ENCODE measurements at regions not wholly inside any gene's neighbourhood (a gene's known extent, or its start where the extent isn't known, plus 50 kb on each side); places are given as distances from the start of the nearest gene placed in this dataset.
"Not testable (repeated sequence)": the region's sequence is repeated elsewhere in the genome, so short reads cannot be mapped to it uniquely, and the experiment has no call there.

GRCh38 chr17:33551911-33552310, 258.8 kb upstream of the ASIC2 start:
- in situ Hi-C loops (cut with MboI; ENCODE audit: low sequenced_read_pairs): no loop called here

GRCh38 chr17:33560165-33560564, 267.1 kb upstream of the ASIC2 start:
- in situ Hi-C loops (cut with MboI; ENCODE audit: low sequenced_read_pairs): loop anchor here (10.0 kb wide), 1 partner anchor 65 kb away; no protein-coding TSS in a partner anchor

GRCh38 chr17:33560871-33561270, 267.8 kb upstream of the ASIC2 start:
- in situ Hi-C loops (cut with MboI; ENCODE audit: low sequenced_read_pairs): loop anchor here (10.0 kb wide), 1 partner anchor 64 kb away; no protein-coding TSS in a partner anchor

- in situ Hi-C loops (cut with MboI; ENCODE audit: low sequenced_read_pairs): loop anchor here (10.0 kb wide), 1 partner anchor 63 kb away; no protein-coding TSS in a partner anchor
Observed at GRCh38 chr17:33561569-33562334, 268.7 kb upstream of the ASIC2 start.

GRCh38 chr17:33562792-33563191, 269.7 kb upstream of the ASIC2 start:
- in situ Hi-C loops (cut with MboI; ENCODE audit: low sequenced_read_pairs): loop anchor here (10.0 kb wide), 1 partner anchor 62 kb away; no protein-coding TSS in a partner anchor

- in situ Hi-C loops (cut with MboI; ENCODE audit: low sequenced_read_pairs): loop anchor here (10.0 kb wide), 1 partner anchor 61 kb away; no protein-coding TSS in a partner anchor
Observed at GRCh38 chr17:33564146-33564545, 271.1 kb upstream of the ASIC2 start.

GRCh38 chr17:33567223-33567622, 274.1 kb upstream of the ASIC2 start:
- in situ Hi-C loops (cut with MboI; ENCODE audit: low sequenced_read_pairs): loop anchor here (10.0 kb wide), 1 partner anchor 58 kb away; no protein-coding TSS in a partner anchor

- in situ Hi-C loops (cut with MboI; ENCODE audit: low sequenced_read_pairs): no loop called here
Observed at GRCh38 chr17:33572615-33573014, 279.5 kb upstream of the ASIC2 start.

- in situ Hi-C loops (cut with MboI; ENCODE audit: low sequenced_read_pairs): no loop called here
Observed at GRCh38 chr17:33574942-33575445, 281.9 kb upstream of the ASIC2 start.

GRCh38 chr17:33579740-33580139, 286.6 kb upstream of the ASIC2 start:
- in situ Hi-C loops (cut with MboI; ENCODE audit: low sequenced_read_pairs): not testable (repeated sequence)

- in situ Hi-C loops (cut with MboI; ENCODE audit: low sequenced_read_pairs): no loop called here
Observed at GRCh38 chr17:33580215-33580614, 287.1 kb upstream of the ASIC2 start.

GRCh38 chr17:33582661-33583060, 289.6 kb upstream of the ASIC2 start:
- in situ Hi-C loops (cut with MboI; ENCODE audit: low sequenced_read_pairs): no loop called here

GRCh38 chr17:33583518-33584417, 290.7 kb upstream of the ASIC2 start:
- in situ Hi-C loops (cut with MboI; ENCODE audit: low sequenced_read_pairs): no loop called here

- in situ Hi-C loops (cut with MboI; ENCODE audit: low sequenced_read_pairs): no loop called here
Observed at GRCh38 chr17:33593991-33594390, 300.9 kb upstream of the ASIC2 start.

- in situ Hi-C loops (cut with MboI; ENCODE audit: low sequenced_read_pairs): no loop called here
Observed at GRCh38 chr17:33595828-33596227, 302.7 kb upstream of the ASIC2 start.

GRCh38 chr17:33596899-33597298, 303.8 kb upstream of the ASIC2 start:
- in situ Hi-C loops (cut with MboI; ENCODE audit: low sequenced_read_pairs): no loop called here

GRCh38 chr17:33598797-33599196, 305.7 kb upstream of the ASIC2 start:
- in situ Hi-C loops (cut with MboI; ENCODE audit: low sequenced_read_pairs): no loop called here

GRCh38 chr17:33602981-33603380, 309.9 kb upstream of the ASIC2 start:
- in situ Hi-C loops (cut with MboI; ENCODE audit: low sequenced_read_pairs): no loop called here

- in situ Hi-C loops (cut with MboI; ENCODE audit: low sequenced_read_pairs): no loop called here
Observed at GRCh38 chr17:33603789-33604188, 310.7 kb upstream of the ASIC2 start.

- in situ Hi-C loops (cut with MboI; ENCODE audit: low sequenced_read_pairs): no loop called here
Observed at GRCh38 chr17:33611532-33611931, 318.4 kb upstream of the ASIC2 start.

GRCh38 chr17:33615861-33616260, 322.8 kb upstream of the ASIC2 start:
- in situ Hi-C loops (cut with MboI; ENCODE audit: low sequenced_read_pairs): no loop called here

Measured in HL-60/S4 (cell line).